ENCODE measurements at regions not wholly inside any gene's neighbourhood (a gene's known extent, or its start where the extent isn't known, plus 50 kb on each side); places are given as distances from the start of the nearest gene placed in this dataset.
"Not testable (repeated sequence)": the region's sequence is repeated elsewhere in the genome, so short reads cannot be mapped to it uniquely, and the experiment has no call there.

- no peak for DNase-seq
Observed at GRCh38 chr6:140486450-140487361, 1112.3 kb upstream of the CITED2 start.

GRCh38 chr6:140485740-140486449 lies 1111.4 kb upstream of the CITED2 start:
- no peak for DNase-seq

GRCh38 chr6:140480852-140481251 lies 1106.4 kb upstream of the CITED2 start:
- no peak for DNase-seq

- DNase-seq = no peak
Observed at GRCh38 chr6:140478631-140479030, 1104.2 kb upstream of the CITED2 start.

GRCh38 chr6:140475086-140475485 lies 1100.6 kb upstream of the CITED2 start:
- DNase-seq = no peak

GRCh38 chr6:140464720-140465119 lies 1090.3 kb upstream of the CITED2 start:
- DNase-seq = no peak

- DNase-seq = no peak
Observed at GRCh38 chr6:140463312-140463710, 1088.9 kb upstream of the CITED2 start.

GRCh38 chr6:140462453-140463311 lies 1088.2 kb upstream of the CITED2 start:
- peak; percentile 1 for DNase-seq

GRCh38 chr6:140462076-140462452 lies 1087.6 kb upstream of the CITED2 start:
- DNase-seq = no peak

GRCh38 chr6:140460267-140460666 lies 1085.8 kb upstream of the CITED2 start:
- no peak for DNase-seq

- DNase-seq = no peak
Observed at GRCh38 chr6:140459209-140459608, 1084.8 kb upstream of the CITED2 start.

GRCh38 chr6:140446241-140446640 lies 1071.8 kb upstream of the CITED2 start:
- no peak for DNase-seq

- DNase-seq = no peak
Observed at GRCh38 chr6:140445474-140446004, 1071.1 kb upstream of the CITED2 start.

- not testable (repeated sequence) for DNase-seq
Observed at GRCh38 chr6:140443112-140443511, 1068.7 kb upstream of the CITED2 start.

- peak; percentile 6 for DNase-seq
Observed at GRCh38 chr6:140441256-140441655, 1066.8 kb upstream of the CITED2 start.

- DNase-seq = no peak
Observed at GRCh38 chr6:140440223-140440835, 1065.9 kb upstream of the CITED2 start.

- no peak for DNase-seq
Observed at GRCh38 chr6:140438346-140438735, 1063.9 kb upstream of the CITED2 start.

GRCh38 chr6:140437619-140438345 lies 1063.3 kb upstream of the CITED2 start:
- DNase-seq = no peak

- DNase-seq = no peak
Observed at GRCh38 chr6:140436023-140436811, 1061.8 kb upstream of the CITED2 start.

- no peak for DNase-seq
Observed at GRCh38 chr6:140434761-140435160, 1060.3 kb upstream of the CITED2 start.

GRCh38 chr6:140433072-140433471 lies 1058.6 kb upstream of the CITED2 start:
- no peak for DNase-seq
